Stomach (tissue), 4 donors: ENCODE measurements at regions not wholly inside any gene's neighbourhood (a gene's known extent, or its start where the extent isn't known, plus 50 kb on each side); places are given as distances from the start of the nearest gene placed in this dataset.

Experiments
- CTCF ChIP-seq, 7 experiments: fragments of 450-650 bp in 4 of 7; fragments of 200-600 bp in 3 of 7; sonication (generic) in 3 of 7; IDR thresholded peaks; one replicate each; pipeline ENCODE4 v1.5.1; 2016 to 2019; ENCODE audit warnings: antibody characterized with exemption in 7 of 7, control low read depth in 2 of 7, mild to moderate bottlenecking in 1 of 7
- EP300 ChIP-seq: sonication (generic); formaldehyde crosslinking; IDR thresholded peaks from one replicate; pipeline ENCODE4 v1.6.1; 2017; ENCODE audit warnings: antibody characterized with exemption
- POLR2A ChIP-seq, 4 donors: fragments of 450-650 bp; IDR thresholded peaks; one replicate each; pipeline ENCODE4 v1.6.1; 2016; ENCODE audit warnings: antibody characterized with exemption in 4 of 4, control low read depth in 2 of 4, mild to moderate bottlenecking in 1 of 4, moderate library complexity in 1 of 4

GRCh38 chr1:104929280-104929679, 1179.6 kb downstream of the AMY1C start:
- TF ChIP-seq CTCF (IDR thresholded peaks at IDR 0.05) (no peak), POLR2A (IDR thresholded peaks at IDR 0.05) (no peak), EP300 (no peak)
